ENCODE measurements at regions not wholly inside any gene's neighbourhood (a gene's known extent, or its start where the extent isn't known, plus 50 kb on each side); places are given as distances from the start of the nearest gene placed in this dataset.

DNA sequence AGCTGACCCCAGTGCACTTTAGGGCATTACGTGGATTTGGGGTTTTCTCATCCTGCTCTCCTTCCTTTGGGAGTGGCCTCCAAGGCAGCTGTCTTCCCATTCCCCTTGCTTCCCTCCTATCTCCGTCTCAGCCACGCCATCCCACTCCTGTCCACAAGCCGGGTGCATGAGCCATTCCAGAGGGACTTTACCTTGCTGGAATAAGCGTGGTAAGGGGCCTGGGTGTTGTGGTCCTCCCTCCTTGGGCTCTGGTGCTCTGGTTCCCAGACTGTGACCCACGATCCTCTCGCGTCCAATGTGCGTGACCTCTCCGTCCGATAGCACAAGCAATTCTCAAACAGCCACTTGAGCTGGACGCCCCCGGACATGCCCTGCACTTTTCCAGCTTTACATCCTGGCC is 60.6 kb upstream of the NKX2-2 start:
- TF ChIP-seq POLR2A (IDR thresholded peaks at IDR 0.05; ENCODE audit: low read depth, low read length) = no peak
- no peak for TF ChIP-seq POLR2AphosphoS5 (IDR thresholded peaks at IDR 0.05; ENCODE audit: low read depth, low read length)
- no peak for TF ChIP-seq POU2F2 (IDR thresholded peaks at IDR 0.05; ENCODE audit: low read depth, low read length)
- TF ChIP-seq TAF1 (IDR thresholded peaks at IDR 0.05; ENCODE audit: low read depth, low read length) = no peak

All from GM12891 (cell line).